Right renal cortex interstitium (tissue), 3 donors: ENCODE measurements at regions not wholly inside any gene's neighbourhood (a gene's known extent, or its start where the extent isn't known, plus 50 kb on each side); places are given as distances from the start of the nearest gene placed in this dataset.

Experiments used
- DNase-seq, 3 donors: peaks; one replicate each; pipeline ENCODE4 v3.0.0-alpha.2; 2013; ENCODE audit warnings: low read depth in 3 of 3, low spot score in 2 of 3

GRCh38 chr18:78595924-78596573 lies 383.6 kb upstream of the SALL3 start:
- DNase-seq, result no peak

DNA sequence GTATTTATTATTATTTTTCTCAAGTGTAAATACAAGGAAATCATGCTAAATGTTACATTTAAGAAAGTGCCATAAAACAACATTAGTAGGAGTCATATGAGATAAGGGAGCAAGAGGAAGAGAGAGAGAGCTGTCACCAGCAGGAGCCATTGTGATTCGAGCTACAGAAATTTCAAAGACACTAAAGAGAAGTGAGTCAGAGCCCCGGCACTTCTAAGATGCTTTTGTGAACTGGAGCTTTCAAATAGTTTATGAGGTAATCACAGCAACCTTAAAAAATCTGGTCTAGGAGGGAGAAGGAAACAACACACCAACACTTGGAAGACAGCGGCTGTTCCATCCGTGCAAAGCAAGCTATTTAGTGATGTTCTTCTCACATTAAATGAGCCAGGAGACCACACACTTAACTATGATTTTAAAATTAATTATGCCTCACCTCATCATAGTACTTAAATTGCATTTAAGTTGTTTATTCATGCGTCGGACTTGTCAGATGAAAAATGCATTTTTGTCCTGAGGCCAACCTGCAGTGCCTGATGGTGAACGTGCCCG lies 382.7 kb upstream of the SALL3 start:
- DNase-seq, result no peak

- no peak for DNase-seq
These were observed 378.3 kb upstream of the SALL3 start for GRCh38 chr18:78601349-78601748.

DNA sequence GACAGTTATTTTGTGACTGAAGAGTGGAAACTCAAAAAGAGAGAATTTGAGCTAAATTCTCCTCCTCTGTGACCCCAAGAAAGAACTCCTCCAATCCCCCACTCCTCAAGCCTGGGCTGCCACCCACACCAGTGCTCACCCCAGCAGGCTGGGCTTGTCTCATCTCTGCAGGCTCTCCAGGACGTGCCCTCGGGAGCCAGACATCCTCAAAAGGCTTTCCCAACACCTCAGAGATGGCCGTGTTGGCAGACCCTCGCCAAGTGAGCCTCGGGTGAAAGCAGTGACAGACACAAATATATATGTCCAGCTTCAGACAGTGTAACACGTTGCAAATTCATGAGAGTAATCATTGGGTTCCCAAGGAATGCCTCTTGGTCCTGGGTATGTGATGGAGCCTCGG lies 377.7 kb upstream of the SALL3 start:
- no peak for DNase-seq

GRCh38 chr18:78602430-78602829 lies 377.2 kb upstream of the SALL3 start:
- no peak for DNase-seq

DNA sequence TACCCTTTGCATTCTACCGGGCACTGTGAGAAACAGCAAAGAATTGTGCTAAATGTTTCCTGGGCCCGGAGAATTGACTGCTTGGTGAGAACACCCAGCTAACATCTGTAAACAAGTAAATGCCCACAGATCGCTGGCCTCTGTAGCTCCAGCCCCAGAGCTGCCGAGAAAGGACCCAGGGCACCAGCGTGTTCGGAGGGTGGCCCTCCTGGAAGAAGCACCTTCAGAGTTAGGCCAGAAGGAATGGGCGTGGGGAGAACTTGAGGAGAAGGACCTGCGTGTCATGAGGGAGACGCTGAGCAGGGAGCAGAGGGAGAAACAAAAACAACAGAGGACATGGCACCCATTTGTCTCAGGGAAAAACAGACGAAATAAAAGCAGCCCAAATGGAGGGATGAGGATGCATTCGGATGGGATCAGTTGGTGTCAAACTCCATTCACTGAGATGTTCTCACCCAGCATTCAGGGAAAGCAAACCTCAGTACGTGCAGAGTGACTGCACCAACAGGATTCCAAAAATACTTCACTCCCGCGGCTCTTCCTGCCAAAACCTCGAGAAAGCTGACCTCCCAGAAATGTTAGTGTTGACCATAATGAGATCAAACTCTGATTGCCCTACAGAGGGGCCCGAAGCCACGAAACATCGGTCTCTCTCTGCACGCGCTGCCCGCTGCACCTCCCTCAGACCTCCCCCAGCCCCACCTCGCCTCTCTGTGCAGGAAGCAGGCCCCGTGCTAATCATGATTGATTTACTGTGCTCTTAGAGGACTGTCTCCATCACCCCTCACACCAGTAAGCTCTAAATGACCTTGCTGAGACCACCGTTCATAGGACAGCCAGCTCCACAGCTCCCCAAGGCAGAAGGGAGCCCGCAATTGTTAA lies 376.3 kb upstream of the SALL3 start:
- no peak for DNase-seq

DNA sequence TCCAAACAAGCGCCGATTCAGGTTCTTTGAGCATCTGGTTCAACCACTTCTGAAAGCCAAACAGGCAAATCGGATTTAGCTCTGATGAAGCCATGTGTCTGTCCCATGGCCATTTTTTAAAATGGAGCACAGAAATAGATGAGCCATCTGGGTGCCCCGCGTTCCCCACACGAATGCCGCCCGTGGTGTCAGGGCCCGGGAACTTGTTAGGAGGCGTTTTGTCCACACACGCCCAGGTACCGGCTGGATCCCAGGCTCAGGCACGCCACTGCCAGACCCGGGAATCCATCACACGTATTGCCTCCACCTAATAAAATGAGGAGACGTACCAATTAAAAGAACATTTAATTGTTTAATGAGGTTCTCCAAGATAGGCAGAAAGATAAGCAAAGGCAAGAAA lies 374.4 kb upstream of the SALL3 start:
- DNase-seq, result no peak

GRCh38 chr18:78607221-78607620 lies 372.4 kb upstream of the SALL3 start:
- no peak for DNase-seq

DNA sequence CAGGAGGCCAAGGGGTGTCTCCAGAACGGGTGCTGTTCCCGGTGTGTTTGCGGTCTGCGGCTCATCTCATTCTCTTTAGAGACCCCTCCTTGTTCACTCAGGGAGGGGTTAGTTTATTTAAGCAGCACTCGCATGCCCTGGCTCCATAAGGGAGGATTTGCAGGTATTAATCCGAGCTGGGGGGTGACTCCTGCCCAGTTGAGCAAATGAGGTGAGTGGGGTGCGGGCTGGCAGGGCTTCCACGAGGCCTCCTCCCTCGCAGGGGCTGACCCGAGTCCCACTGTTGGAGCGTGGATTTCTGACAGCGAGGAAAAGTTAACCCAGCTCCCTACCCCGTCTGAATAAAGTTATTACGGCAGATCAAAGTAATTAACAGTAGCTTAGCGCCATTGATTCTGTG lies 371.8 kb upstream of the SALL3 start:
- no peak for DNase-seq

DNA sequence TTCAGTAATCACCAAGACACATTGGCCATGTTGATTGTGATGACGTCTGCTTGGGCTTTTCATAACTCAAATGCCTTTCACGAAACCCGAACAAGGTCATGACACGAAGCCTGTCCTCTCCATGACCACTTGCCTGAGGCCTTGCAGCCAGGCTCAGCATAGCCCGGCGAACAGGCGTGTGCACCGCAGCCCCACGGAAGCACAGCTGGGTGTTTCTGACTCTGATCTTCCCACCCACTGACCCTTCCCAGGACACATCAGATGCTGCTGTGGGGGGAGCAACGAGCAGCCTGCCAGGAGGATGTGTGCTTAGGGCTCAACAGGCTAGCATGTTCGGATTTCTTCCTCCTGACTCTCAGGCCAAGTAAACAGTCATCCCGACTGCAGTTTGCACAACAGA lies 369.4 kb upstream of the SALL3 start:
- DNase-seq, result no peak

DNA sequence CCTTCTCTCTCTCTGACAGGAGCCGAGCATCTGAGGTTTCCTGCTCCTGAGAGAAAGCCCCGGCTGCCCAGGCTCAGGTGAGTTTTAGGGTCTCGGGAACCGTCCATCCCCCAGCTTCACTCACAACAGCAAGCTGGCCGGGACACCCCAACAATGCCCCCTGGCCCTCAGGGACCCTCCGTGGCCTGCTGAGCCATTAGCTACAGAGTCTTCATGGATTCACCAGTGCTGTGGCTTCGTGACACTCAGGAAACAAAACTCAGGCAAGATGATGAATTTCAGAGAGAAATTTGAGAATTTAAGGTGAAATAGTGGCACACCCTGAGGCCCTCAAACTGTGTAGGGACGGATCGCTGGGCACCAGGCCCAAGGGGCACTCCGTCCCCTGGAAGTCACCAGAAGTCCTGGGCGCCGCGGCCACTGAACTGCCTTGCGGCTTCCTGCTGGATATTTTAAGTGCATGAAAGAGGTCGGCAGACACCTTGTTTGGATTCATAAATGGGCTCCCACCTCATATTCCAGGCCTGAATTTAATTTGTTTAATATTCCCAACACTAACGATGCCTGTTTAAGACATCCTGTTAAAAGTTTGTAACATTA lies 368.3 kb upstream of the SALL3 start:
- no peak for DNase-seq

GRCh38 chr18:78611869-78612268 lies 367.7 kb upstream of the SALL3 start:
- no peak for DNase-seq

DNA sequence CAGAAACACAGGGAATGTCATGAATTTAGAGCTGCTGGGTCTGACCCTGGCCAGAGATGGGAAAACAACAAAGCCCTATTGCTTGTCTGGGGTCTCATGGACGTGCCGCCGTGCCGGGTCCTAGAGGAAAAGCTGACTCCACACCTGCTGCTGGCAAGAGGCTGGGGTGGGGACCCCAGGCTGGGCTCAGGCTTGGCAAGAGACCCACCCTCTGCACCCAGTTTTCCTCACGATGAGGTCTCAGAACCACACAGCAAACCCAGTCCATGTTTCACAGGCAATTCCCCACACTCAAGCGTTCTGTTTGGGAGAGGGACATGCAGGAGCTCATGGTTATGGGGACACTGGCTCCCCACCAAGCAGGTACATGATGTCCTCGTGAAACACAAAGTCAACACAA lies 367.3 kb upstream of the SALL3 start:
- no peak for DNase-seq

GRCh38 chr18:78612801-78613200 lies 366.8 kb upstream of the SALL3 start:
- no peak for DNase-seq

GRCh38 chr18:78618726-78619125 lies 360.9 kb upstream of the SALL3 start:
- DNase-seq, result no peak

DNA sequence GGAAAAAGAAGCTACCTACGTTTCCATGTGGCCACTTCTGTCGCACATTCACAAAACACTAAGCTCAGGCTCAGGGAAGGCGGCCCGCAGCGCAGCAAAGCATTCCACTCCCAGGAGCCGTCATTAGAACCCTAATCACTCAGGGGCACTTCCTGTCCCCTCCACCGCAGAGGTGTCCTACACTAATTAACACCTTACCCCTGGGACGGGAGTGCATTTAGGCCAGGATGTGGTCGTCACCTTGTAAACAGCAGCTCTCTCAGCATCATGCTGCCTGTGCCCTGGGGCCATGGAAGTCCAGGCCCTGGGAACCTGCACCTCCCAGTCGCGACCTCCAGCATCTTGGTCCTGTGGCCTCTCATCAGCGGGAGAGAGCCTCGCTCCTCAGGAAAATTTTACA lies 359.8 kb upstream of the SALL3 start:
- DNase-seq, result no peak

- DNase-seq, result no peak
These were observed 359.3 kb upstream of the SALL3 start for GRCh38 chr18:78620326-78620725.

- no peak for DNase-seq
These were observed 358.4 kb upstream of the SALL3 start for GRCh38 chr18:78621141-78621755.

- no peak for DNase-seq
These were observed 357.2 kb upstream of the SALL3 start for GRCh38 chr18:78622251-78622906.

DNA sequence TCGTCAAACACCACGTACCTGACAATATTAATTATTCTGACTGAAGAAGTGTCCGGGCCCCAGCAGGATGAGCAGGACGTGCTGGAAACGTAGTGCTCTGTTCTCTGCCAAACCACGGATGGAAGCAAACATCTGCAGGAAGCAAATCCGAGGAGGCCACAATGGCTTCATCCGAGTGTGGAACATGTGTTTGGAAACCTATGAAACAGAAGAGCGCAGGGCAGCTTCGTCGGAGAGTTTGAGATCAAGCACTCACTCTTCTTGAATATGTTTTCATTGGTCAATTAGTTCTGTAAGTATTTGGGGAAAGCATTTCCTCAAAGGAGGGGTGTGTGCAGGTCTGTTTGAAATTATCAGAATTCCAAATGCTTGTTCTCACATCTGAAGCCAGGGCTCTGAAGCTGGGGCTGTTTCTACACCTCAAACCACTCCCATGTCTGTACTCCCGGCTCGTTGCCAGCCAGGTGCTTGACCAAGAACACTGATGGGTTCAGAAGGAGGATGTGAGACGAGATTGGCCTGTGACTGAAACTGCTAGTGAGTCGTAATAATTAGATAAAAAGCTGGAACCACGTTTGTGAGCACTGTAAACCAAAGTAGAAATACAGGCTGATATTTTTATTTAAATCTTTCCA lies 356.6 kb upstream of the SALL3 start:
- DNase-seq, result no peak
